ENCODE measurements at regions not wholly inside any gene's neighbourhood (a gene's known extent, or its start where the extent isn't known, plus 50 kb on each side); places are given as distances from the start of the nearest gene placed in this dataset.

DNA sequence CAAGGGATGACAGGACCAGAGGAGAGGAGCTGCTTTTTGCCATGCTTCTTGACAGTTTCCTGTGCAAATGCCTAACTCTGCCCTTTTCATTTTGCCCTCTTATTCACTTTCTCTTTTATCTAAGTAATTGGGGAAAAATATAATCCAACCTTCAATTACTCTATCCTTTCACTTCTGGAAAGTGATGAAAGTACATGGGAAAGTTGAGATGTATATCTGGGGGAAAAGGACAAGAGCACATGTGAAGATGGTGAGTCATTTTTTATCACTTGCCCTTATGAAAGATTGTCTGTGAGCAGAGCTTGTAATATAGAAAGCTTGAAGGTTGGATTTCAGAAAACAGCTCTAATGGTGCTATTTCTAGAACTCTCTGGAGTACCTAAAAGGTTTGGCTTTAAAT lies 1070.7 kb downstream of the CNTNAP5 start:
- Histone ChIP-seq H3K27ac (replicated peaks) (no peak overlapping the region), H3K36me3 (no peaks in the 10 kb centered on the region), H3K27me3 (ENCODE audit: low read depth) (no peaks in the 10 kb centered on the region), H3K4me1 (no peaks in the 10 kb centered on the region), H3K9me3 (replicated peaks) (peaks cover 7% of the 10 kb centered on the region), H3K4me3 (no peak overlapping the region)
- no peak for DNase-seq
- TF ChIP-seq, protein P1, sequence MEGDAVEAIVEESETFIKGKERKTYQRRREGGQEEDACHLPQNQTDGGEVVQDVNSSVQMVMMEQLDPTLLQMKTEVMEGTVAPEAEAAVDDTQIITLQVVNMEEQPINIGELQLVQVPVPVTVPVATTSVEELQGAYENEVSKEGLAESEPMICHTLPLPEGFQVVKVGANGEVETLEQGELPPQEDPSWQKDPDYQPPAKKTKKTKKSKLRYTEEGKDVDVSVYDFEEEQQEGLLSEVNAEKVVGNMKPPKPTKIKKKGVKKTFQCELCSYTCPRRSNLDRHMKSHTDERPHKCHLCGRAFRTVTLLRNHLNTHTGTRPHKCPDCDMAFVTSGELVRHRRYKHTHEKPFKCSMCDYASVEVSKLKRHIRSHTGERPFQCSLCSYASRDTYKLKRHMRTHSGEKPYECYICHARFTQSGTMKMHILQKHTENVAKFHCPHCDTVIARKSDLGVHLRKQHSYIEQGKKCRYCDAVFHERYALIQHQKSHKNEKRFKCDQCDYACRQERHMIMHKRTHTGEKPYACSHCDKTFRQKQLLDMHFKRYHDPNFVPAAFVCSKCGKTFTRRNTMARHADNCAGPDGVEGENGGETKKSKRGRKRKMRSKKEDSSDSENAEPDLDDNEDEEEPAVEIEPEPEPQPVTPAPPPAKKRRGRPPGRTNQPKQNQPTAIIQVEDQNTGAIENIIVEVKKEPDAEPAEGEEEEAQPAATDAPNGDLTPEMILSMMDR (IDR thresholded peaks at IDR 0.05; ENCODE audit: borderline replicate concordance) = no peak
- intact Hi-C loops (cut with micrococcal nuclease) = no loop called here

DNA sequence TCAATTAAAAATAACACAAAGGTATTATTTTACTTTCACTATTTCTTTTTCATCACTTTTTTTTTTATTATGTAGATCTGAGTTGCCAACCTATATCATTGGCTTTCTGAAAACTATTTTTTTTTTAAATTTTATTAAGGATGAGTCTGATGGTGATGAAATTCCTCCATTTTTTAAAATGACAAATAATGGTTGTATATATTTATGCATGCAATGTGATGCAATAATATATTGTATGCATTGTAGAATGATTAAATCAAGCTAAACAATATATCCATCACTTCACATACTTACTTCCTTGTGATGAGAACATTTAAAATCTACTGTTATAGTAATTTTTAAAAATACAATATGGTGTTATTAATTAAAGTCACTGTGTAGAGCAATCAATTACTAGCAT lies 1081.6 kb downstream of the CNTNAP5 start:
- TF ChIP-seq, protein P1 (IDR thresholded peaks at IDR 0.05; ENCODE audit: borderline replicate concordance) = no peak
- Histone ChIP-seq H3K4me3 (no peak overlapping the region), H3K9me3 (replicated peaks) (peaks cover under 1% of the 10 kb centered on the region), H3K36me3 (no peaks in the 10 kb centered on the region), H3K27me3 (ENCODE audit: low read depth) (no peaks in the 10 kb centered on the region), H3K4me1 (no peaks in the 10 kb centered on the region), H3K27ac (replicated peaks) (no peak overlapping the region)
- intact Hi-C loops (cut with micrococcal nuclease) = no loop called here
- DNase-seq = no peak

DNA sequence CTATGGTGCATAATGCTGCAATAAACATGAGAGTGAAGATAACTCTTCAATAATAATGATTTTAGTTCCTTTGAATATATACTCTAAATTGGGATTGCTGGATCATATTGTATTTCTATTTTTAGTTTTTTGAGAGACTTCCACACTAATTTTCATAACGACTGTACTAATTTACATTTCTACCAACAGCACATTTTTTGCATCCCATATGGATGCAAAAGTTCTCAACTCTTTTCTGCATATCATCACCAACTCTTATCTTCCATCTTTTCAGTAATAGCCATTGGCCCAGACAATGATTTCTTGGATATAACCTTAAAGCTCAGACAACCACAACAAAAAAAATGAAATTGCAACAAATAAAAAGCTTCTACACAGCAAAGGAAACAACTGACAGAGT lies 1082.4 kb downstream of the CNTNAP5 start:
- TF ChIP-seq, protein P1 (IDR thresholded peaks at IDR 0.05; ENCODE audit: borderline replicate concordance) = no peak
- Histone ChIP-seq H3K4me1 (no peaks in the 10 kb centered on the region), H3K27me3 (ENCODE audit: low read depth) (no peaks in the 10 kb centered on the region), H3K4me3 (no peak overlapping the region), H3K9me3 (replicated peaks) (no peaks in the 10 kb centered on the region), H3K36me3 (no peaks in the 10 kb centered on the region), H3K27ac (replicated peaks) (no peak overlapping the region)
- intact Hi-C loops (cut with micrococcal nuclease) = no loop called here
- DNase-seq = no peak

DNA sequence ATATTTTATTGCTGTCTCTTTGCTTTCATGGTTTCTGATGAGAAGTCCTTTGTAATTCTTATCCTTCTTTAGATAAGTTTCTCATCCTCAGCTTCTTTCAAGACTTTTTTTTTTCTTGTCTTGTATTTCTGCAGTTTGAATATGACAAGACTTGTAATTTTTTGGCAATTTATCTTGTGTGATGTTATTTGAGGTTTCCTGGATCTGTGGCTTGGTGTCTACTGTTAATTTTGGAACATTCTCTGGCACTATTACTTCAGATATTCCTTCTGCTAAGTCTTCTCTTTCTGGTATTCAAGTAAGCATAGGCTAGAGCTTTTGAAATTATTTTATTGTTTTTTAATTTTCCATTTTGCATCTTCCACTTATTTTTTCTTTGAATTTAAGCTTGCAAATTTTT lies 1083.2 kb downstream of the CNTNAP5 start:
- no peaks in the 10 kb centered on the region for H3K4me1 ChIP-seq
- H3K9me3 ChIP-seq (replicated peaks) = no peaks in the 10 kb centered on the region
- H3K36me3 ChIP-seq = no peaks in the 10 kb centered on the region
- DNase-seq = no peak
- no peak overlapping the region for H3K27ac ChIP-seq (replicated peaks)
- intact Hi-C loops (cut with micrococcal nuclease) = no loop called here
- TF ChIP-seq, protein P1 (IDR thresholded peaks at IDR 0.05; ENCODE audit: borderline replicate concordance) = no peak
- no peaks in the 10 kb centered on the region for H3K27me3 ChIP-seq (ENCODE audit: low read depth)
- no peak overlapping the region for H3K4me3 ChIP-seq

DNA sequence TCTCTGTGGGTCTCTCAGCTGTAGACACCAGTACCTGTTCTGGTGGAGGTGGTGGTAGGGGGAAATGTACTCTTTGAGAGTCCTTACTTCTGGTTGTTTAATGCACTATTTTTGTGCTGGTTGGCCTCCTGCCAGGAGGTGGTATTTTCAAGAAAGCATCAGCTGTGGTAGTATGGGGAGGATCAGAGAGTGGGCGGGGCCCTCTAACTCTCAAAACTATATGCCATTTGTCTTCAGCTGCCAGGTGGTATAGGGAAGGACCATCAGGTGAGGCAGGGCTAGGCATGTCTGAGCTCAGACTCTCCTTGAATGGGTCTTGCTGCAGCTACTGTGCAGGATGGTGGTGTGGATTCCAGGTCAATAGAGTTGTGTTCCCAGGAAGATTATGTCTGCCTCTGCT lies 1100.8 kb downstream of the CNTNAP5 start:
- Histone ChIP-seq H3K36me3 (no peaks in the 10 kb centered on the region), H3K9me3 (replicated peaks) (peaks cover 52% of the 10 kb centered on the region), H3K27ac (replicated peaks) (no peak overlapping the region), H3K4me3 (no peak overlapping the region), H3K27me3 (ENCODE audit: low read depth) (no peaks in the 10 kb centered on the region), H3K4me1 (no peaks in the 10 kb centered on the region)
- intact Hi-C loops (cut with micrococcal nuclease) = no loop called here
- TF ChIP-seq, protein P1 (IDR thresholded peaks at IDR 0.05; ENCODE audit: borderline replicate concordance) = no peak
- no peak for DNase-seq

DNA sequence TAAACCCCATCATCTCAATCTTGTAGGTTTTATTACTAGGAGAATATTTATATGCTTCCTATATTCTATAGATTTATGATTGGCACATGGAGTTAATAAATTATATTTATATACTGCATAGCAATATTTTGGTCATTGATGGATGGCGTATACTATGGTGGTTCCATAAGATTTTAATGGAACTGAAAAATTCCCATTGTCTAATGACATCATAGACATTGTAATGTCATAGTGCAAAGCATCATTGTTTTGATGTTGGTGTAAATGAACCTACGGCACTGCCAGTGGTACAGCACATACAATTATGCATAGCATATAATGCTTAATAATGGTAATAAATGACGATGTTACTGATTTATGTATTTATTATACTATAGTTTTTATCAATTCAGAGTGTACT lies 1135.9 kb downstream of the CNTNAP5 start:
- Histone ChIP-seq H3K36me3 (no peaks in the 10 kb centered on the region), H3K27ac (replicated peaks) (no peak overlapping the region), H3K4me1 (no peaks in the 10 kb centered on the region), H3K4me3 (no peak overlapping the region), H3K27me3 (ENCODE audit: low read depth) (no peaks in the 10 kb centered on the region), H3K9me3 (replicated peaks) (peaks cover 6% of the 10 kb centered on the region)
- TF ChIP-seq, protein P1 (IDR thresholded peaks at IDR 0.05; ENCODE audit: borderline replicate concordance) = no peak
- intact Hi-C loops (cut with micrococcal nuclease) = no loop called here
- DNase-seq = no peak

Measured in left ventricle myocardium inferior (tissue), 1 donor.